AG09309 (cell line): ENCODE measurements at regions not wholly inside any gene's neighbourhood (a gene's known extent, or its start where the extent isn't known, plus 50 kb on each side); places are given as distances from the start of the nearest gene placed in this dataset.
A peak's percentile ranks its signal among the peaks of the same experiment; 100 is the strongest.

ENCODE experiments used
- DNase-seq: peaks from one replicate; pipeline ENCODE4 v3.0.0-alpha.2; 2010; ENCODE audit warnings: low read depth
- H3K4me3 ChIP-seq: 2 replicates; pipeline ENCODE4 v1.5.1; 2011; ENCODE audit warnings: mild to moderate bottlenecking, low read depth, low read length, moderate library complexity; ENCODE audit not compliant: control insufficient read depth
- TF ChIP-seq, protein P1 (sequence below): IDR thresholded peaks from 2 replicates; pipeline ENCODE4 v1.5.1; 2011; ENCODE audit warnings: mild to moderate bottlenecking, low read depth, low read length, inconsistent platforms; ENCODE audit not compliant: insufficient read depth, control insufficient read depth; ENCODE audit errors: missing control alignments

DNA sequence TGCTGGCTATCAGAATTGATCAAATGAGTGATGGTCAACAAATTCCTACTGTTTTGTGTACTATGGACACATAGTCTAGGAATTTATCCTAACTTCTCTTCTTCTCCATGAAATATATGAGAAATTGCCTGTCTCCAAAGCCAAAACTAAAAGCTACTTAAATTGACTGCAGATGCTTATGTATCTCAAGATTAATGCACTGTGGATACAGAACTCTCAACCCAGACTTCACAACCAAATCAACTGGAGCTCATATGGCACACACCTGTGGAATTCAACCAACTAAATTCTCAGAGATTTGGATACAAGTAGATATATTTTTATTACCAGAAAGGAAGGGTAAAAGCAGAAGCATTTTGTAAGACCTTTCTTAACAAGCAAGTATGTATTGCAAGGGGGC lies 566.1 kb downstream of the LTN1 start:
- H3K4me3 ChIP-seq, result no peak overlapping the region
- TF ChIP-seq, protein P1, sequence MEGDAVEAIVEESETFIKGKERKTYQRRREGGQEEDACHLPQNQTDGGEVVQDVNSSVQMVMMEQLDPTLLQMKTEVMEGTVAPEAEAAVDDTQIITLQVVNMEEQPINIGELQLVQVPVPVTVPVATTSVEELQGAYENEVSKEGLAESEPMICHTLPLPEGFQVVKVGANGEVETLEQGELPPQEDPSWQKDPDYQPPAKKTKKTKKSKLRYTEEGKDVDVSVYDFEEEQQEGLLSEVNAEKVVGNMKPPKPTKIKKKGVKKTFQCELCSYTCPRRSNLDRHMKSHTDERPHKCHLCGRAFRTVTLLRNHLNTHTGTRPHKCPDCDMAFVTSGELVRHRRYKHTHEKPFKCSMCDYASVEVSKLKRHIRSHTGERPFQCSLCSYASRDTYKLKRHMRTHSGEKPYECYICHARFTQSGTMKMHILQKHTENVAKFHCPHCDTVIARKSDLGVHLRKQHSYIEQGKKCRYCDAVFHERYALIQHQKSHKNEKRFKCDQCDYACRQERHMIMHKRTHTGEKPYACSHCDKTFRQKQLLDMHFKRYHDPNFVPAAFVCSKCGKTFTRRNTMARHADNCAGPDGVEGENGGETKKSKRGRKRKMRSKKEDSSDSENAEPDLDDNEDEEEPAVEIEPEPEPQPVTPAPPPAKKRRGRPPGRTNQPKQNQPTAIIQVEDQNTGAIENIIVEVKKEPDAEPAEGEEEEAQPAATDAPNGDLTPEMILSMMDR, result no peak
- no peak for DNase-seq

GRCh38 chr21:28423521-28424190 lies 569.0 kb downstream of the LTN1 start:
- H3K4me3 ChIP-seq, result no peak overlapping the region
- no peak for DNase-seq
- TF ChIP-seq, protein P1, result no peak

DNA sequence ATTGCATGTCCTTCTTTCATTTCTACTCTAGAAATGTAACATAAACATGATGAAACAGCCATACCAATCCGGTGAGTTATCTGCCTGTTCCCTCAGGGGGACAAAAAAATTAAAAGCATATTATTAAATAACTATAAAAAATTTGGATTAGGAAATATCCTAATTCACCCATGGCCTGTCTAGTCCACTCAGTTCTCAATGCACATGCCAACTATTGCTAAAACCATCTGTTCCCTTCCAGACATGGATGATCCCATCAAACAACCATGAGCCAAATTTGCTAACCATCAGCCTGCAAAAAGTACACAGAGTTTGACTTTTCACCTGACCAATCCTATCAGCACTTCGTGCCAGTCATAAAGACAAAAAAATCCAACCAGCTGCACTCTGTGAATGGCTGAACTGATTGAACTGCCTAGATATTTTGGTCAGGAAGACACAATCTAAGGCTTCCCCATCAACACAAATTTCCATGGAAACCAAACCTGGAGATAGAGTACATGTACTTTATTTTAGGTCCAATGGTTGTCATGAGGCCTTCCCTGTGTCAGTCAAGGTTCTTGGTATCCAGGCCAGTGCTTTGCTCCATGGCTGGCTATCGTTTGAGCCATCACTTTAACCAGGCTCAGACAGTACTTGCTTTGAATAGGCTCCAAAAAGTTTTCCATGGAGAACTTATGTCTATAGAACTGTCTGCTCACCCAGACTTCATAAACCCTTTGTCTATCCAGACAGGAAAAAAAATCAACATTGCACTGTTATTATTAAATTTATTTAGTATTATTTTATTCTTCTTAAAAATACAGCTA lies 570.8 kb downstream of the LTN1 start:
- TF ChIP-seq, protein P1, result no peak
- no peak overlapping the region for H3K4me3 ChIP-seq
- DNase-seq, result peak; percentile 94

GRCh38 chr21:28419811-28420210 lies 572.9 kb downstream of the LTN1 start:
- TF ChIP-seq, protein P1, result no peak
- no peak for DNase-seq

DNA sequence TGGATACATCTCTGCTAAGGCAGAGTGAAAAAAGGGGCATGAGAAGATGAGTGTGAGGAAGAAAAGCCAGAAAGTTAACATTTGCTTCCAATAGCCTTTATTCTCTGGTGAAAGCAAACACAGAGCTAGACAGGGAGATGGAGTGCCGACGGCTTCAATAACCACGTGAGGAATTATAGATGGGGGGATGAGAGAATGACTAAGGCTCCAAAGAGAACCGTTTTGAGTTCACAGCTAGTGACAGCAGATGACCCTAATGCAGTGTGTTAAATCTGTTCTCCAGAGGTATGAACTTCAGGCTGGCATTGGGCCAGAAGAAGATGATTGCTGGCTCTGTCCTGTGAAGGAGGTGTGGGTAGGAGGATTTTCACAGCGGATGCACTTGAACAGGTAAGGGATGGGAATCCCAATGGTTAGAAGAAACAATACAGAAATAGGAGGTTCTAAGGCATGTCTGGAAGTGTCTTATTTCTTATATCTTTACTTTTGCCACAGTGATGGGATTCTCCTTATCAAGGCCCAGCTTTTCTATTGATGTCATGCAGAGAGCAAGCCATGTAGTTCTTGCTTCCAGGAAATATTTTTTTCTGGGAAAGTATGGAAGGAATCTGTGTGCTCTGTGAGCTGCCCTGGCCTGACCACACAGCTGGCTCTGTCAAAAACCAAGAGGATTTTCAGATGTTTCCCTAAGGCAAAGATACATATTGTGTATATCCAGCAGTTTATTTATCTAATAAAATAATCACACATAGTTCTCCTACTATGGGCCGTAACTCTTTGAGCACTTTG lies 573.8 kb downstream of the LTN1 start:
- TF ChIP-seq, protein P1, result no peak
- DNase-seq, result no peak
- no peak overlapping the region for H3K4me3 ChIP-seq

More at GRCh38 chr21:28419811-28420210, 572.9 kb downstream of the LTN1 start:
- no peak overlapping the region for H3K4me3 ChIP-seq

DNA sequence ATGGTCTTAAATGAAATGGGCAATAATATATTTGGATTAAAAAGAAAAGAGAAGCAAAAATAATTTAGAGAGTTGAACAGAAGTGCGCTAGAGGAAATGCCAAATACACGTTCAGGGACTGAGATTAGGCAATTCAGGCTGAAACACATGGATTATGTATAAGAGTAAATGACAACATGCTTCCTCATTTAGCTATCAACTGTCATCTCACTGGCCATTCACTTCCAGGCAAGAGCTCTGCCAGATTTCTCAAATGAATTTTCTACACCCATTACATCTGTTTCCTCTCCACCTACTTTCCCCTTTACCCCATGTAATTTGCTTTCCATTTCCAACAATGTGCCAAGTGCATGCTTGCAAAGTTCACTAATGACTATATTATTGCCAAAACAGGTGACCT lies 582.4 kb downstream of the LTN1 start:
- TF ChIP-seq, protein P1, result no peak
- H3K4me3 ChIP-seq, result no peak overlapping the region
- DNase-seq, result no peak
